Gastroesophageal sphincter (tissue), 3 donors: ENCODE measurements at regions not wholly inside any gene's neighbourhood (a gene's known extent, or its start where the extent isn't known, plus 50 kb on each side); places are given as distances from the start of the nearest gene placed in this dataset.

ENCODE experiments used
- EP300 ChIP-seq: sonication (generic); formaldehyde crosslinking; IDR thresholded peaks from one replicate; pipeline ENCODE4 v1.6.1; 2017; ENCODE audit warnings: antibody characterized with exemption, mild to moderate bottlenecking
- POLR2A ChIP-seq, 2 donors: fragments of 450-650 bp; IDR thresholded peaks; one replicate each; pipeline ENCODE4 v1.6.1; 2017; ENCODE audit warnings: antibody characterized with exemption in 2 of 2, mild to moderate bottlenecking in 2 of 2, moderate library complexity in 1 of 2
- TF ChIP-seq, protein P1 (sequence below), 4 experiments: fragments of 200-600 bp in 2 of 4; fragments of 450-650 bp in 2 of 4; sonication (generic) in 1 of 4; IDR thresholded peaks; one replicate each; pipeline ENCODE4 v1.5.1; 2017 to 2019; ENCODE audit warnings: antibody characterized with exemption in 4 of 4, mild to moderate bottlenecking in 2 of 4, moderate library complexity in 2 of 4

DNA sequence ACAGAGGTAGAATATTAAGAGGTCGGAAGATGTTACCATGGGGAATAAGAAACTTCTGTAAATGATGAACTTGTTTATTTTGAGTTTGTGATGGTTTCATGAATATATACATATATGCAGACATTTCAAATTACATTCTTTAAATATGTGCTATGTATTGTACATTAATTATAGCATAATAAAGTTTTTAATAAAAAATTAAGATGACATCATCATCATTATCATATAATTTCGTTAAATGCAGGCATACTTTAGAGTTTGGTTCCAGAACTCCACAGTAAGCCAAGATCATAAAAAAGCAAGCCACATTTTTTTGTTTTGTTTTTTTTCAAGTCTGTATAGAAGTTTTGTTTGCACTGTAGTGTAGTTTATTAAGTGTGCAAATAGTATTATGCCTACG lies 1403.5 kb downstream of the EFNA5 start:
- no peak for TF ChIP-seq POLR2A (IDR thresholded peaks at IDR 0.05)
- TF ChIP-seq, protein P1, sequence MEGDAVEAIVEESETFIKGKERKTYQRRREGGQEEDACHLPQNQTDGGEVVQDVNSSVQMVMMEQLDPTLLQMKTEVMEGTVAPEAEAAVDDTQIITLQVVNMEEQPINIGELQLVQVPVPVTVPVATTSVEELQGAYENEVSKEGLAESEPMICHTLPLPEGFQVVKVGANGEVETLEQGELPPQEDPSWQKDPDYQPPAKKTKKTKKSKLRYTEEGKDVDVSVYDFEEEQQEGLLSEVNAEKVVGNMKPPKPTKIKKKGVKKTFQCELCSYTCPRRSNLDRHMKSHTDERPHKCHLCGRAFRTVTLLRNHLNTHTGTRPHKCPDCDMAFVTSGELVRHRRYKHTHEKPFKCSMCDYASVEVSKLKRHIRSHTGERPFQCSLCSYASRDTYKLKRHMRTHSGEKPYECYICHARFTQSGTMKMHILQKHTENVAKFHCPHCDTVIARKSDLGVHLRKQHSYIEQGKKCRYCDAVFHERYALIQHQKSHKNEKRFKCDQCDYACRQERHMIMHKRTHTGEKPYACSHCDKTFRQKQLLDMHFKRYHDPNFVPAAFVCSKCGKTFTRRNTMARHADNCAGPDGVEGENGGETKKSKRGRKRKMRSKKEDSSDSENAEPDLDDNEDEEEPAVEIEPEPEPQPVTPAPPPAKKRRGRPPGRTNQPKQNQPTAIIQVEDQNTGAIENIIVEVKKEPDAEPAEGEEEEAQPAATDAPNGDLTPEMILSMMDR (IDR thresholded peaks at IDR 0.05) = no peak
- no peak for TF ChIP-seq EP300
